ENCODE measurements at regions not wholly inside any gene's neighbourhood (a gene's known extent, or its start where the extent isn't known, plus 50 kb on each side); places are given as distances from the start of the nearest gene placed in this dataset.
"Not testable (repeated sequence)": the region's sequence is repeated elsewhere in the genome, so short reads cannot be mapped to it uniquely, and the experiment has no call there.

DNA sequence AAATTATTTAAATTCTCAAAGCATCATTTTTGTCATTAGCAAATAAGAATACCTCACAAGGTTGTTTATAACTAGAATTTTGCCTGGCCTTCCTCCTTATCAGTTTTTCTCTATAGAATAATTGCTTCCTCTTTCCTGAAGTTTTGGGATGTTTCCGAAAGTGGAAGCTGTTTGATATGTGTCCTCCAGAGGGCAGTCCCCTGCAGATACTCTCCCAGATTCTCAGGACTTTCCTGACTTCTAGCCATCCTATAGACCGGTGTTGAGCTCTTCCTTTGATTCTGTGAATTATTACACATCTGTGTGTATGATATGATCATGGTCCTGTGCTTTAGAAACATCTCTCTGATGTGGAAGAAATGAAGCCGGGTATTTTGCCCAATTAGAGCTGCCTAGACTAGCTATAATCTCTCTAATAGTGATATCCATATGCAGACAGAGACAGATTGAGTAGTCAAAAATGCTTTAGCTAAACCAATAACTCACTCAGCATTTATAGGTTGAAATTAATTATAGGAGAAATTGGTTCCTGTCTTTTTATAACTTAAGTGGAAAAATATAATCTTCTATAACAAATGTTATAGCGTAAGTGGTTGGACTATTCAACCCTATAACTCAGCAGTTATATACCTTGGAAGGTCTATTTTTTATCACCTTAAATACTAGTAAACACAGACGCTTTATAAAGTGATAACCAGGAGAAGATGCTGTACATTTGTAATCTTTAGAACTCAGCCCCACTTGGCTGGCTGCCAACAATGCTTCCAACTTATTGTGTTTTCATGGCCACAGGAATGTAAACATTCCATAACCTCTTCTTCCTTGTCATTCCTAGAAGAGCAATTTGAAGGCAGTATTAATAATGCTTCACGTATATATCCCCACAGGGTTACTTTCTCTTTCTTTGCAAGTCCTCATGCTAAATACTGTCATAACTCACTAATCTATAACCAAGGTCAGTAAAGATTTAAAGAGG, 201.0 kb upstream of the RXFP2 start:
- in situ Hi-C loops (cut with HindIII; ENCODE audit: low pct_unique_long_range_greater_than_20kb, low sequenced_read_pairs), result no loop called here

GRCh38 chr13:31540281-31540680, 199.0 kb upstream of the RXFP2 start:
- TF ChIP-seq JUND (IDR thresholded peaks at IDR 0.05; ENCODE audit: low read depth), result no peak
- in situ Hi-C loops (cut with HindIII; ENCODE audit: low pct_unique_long_range_greater_than_20kb, low sequenced_read_pairs), result no loop called here
- DNase-seq (ENCODE audit: low read depth in 1 of 2, low spot score in 1 of 2), result peak in 1 of 2 experiments; percentile 3

More for the DNA sequence above, 201.0 kb upstream of the RXFP2 start:
- no peak for TF ChIP-seq JUND (IDR thresholded peaks at IDR 0.05; ENCODE audit: low read depth)
- peak; percentile 4 to 45 for DNase-seq (ENCODE audit: low read depth in 1 of 2, low spot score in 1 of 2)

DNA sequence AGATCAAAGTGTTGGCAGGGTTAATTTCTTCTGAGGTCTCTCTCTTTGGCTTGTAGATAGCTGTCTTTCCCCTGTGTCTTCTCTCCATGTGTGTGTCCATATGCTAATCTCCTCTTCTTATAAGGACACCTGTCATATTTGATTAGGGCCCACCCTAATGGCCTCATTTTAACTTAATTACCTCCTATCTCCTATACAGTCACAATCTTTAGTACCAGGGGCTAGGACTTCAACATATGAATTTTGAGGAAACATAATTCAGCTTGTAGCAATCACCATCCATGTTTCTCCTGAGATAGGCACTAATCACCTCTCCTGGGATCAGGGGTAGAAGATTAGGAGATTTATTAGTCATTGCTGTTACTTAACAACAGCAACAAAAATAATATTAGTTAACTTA, 196.1 kb upstream of the RXFP2 start:
- in situ Hi-C loops (cut with HindIII; ENCODE audit: low pct_unique_long_range_greater_than_20kb, low sequenced_read_pairs), result no loop called here
- no peak for TF ChIP-seq JUND (IDR thresholded peaks at IDR 0.05; ENCODE audit: low read depth)

GRCh38 chr13:31545616-31546015, 193.7 kb upstream of the RXFP2 start:
- in situ Hi-C loops (cut with HindIII; ENCODE audit: low pct_unique_long_range_greater_than_20kb, low sequenced_read_pairs), result no loop called here
- no peak for TF ChIP-seq JUND (IDR thresholded peaks at IDR 0.05; ENCODE audit: low read depth)
- no peak for DNase-seq (ENCODE audit: low read depth in 1 of 2, low spot score in 1 of 2)

More for the DNA sequence above, 196.1 kb upstream of the RXFP2 start:
- no peak for DNase-seq (ENCODE audit: low read depth in 1 of 2, low spot score in 1 of 2)

GRCh38 chr13:31556376-31556775, 182.9 kb upstream of the RXFP2 start:
- in situ Hi-C loops (cut with HindIII; ENCODE audit: low pct_unique_long_range_greater_than_20kb, low sequenced_read_pairs), result no loop called here
- TF ChIP-seq JUND (IDR thresholded peaks at IDR 0.05; ENCODE audit: low read depth), result no peak
- DNase-seq (ENCODE audit: low read depth in 1 of 2, low spot score in 1 of 2), result no peak

DNA sequence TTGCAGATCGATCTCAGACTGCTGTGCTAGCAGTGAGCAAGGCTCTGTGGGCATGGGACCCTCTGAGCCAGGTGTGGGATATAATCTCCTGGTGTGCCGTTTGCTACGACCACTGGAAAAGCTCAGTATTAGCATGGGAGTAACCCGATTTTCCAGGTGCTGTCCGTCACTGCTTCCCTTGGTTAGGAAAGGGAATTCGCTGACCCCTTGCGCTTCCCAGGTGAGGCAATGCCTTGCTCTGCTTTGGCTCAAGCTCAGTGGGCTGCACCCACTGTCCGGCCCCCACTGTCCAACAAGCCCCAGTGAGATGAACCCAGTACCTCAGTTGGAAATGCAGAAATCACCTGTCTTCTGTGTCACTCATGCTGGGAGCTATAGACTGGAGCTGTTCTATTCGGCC, 155.1 kb upstream of the RXFP2 start:
- DNase-seq (ENCODE audit: low read depth in 1 of 2, low spot score in 1 of 2), result not testable (repeated sequence)

DNA sequence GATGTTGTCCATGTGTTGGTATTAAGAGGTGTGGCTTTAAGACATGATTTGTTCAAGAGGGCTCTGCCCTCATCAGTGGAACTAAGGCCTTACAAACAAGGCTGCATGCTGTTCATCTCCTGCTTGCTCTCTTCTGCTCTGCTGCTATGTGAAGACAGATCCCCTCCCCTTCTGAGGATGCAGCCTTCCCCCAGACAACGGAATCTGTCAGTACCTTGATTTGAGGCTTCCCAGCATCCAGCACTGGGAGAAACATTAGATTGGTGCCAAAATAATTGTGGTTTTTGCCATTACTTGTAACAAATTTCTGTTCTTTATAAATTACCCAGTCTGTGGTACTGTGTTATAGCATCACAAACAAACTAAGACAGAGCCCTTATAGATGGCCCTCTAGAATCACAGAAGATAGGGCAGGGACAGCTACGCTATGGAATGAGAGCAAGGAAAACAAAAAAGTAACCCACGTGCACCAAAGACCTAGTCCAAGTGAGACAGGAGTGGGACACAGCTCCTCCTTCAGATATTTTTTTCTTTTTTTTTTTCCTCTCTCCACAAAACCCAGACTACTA, 151.5 kb upstream of the RXFP2 start:
- DNase-seq (ENCODE audit: low read depth in 1 of 2, low spot score in 1 of 2), result no peak
- in situ Hi-C loops (cut with HindIII; ENCODE audit: low pct_unique_long_range_greater_than_20kb, low sequenced_read_pairs), result no loop called here
- TF ChIP-seq JUND (IDR thresholded peaks at IDR 0.05; ENCODE audit: low read depth), result no peak

More for the DNA sequence above, 155.1 kb upstream of the RXFP2 start:
- in situ Hi-C loops (cut with HindIII; ENCODE audit: low pct_unique_long_range_greater_than_20kb, low sequenced_read_pairs), result not testable (repeated sequence)

GRCh38 chr13:31588316-31588715, 151.0 kb upstream of the RXFP2 start:
- DNase-seq (ENCODE audit: low read depth in 1 of 2, low spot score in 1 of 2), result no peak
- in situ Hi-C loops (cut with HindIII; ENCODE audit: low pct_unique_long_range_greater_than_20kb, low sequenced_read_pairs), result no loop called here
- TF ChIP-seq JUND (IDR thresholded peaks at IDR 0.05; ENCODE audit: low read depth), result no peak

GRCh38 chr13:31588893-31589292, 150.4 kb upstream of the RXFP2 start:
- in situ Hi-C loops (cut with HindIII; ENCODE audit: low pct_unique_long_range_greater_than_20kb, low sequenced_read_pairs), result no loop called here
- TF ChIP-seq JUND (IDR thresholded peaks at IDR 0.05; ENCODE audit: low read depth), result no peak
- DNase-seq (ENCODE audit: low read depth in 1 of 2, low spot score in 1 of 2), result no peak

- no peak for TF ChIP-seq JUND (IDR thresholded peaks at IDR 0.05; ENCODE audit: low read depth)
- DNase-seq (ENCODE audit: low read depth in 1 of 2, low spot score in 1 of 2), result no peak
- in situ Hi-C loops (cut with HindIII; ENCODE audit: low pct_unique_long_range_greater_than_20kb, low sequenced_read_pairs), result no loop called here
These were observed 147.6 kb upstream of the RXFP2 start for GRCh38 chr13:31591642-31592233.

- TF ChIP-seq JUND (IDR thresholded peaks at IDR 0.05; ENCODE audit: low read depth), result no peak
- DNase-seq (ENCODE audit: low read depth in 1 of 2, low spot score in 1 of 2), result no peak
- in situ Hi-C loops (cut with HindIII; ENCODE audit: low pct_unique_long_range_greater_than_20kb, low sequenced_read_pairs), result no loop called here
These were observed 145.3 kb upstream of the RXFP2 start for GRCh38 chr13:31594056-31594455.

DNA sequence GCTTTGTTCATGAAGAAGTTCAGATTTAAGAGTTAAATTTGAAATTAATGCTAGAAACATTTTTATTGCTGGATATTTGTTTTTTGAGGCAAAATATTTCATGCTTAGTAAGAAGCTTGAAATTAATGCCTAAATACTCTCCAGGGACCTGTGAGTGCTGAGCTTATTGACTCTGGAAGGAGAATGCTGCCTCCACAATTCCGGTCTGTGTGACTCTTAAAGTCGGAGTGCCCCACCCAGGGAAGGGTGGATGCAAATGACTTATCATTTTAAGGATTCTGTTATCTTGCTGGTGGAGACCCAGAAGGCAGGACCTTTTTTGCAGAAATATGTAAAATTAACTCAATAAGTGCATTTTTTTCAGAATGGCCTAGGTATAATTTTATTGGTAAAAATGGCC, 143.8 kb upstream of the RXFP2 start:
- in situ Hi-C loops (cut with HindIII; ENCODE audit: low pct_unique_long_range_greater_than_20kb, low sequenced_read_pairs), result no loop called here

DNA sequence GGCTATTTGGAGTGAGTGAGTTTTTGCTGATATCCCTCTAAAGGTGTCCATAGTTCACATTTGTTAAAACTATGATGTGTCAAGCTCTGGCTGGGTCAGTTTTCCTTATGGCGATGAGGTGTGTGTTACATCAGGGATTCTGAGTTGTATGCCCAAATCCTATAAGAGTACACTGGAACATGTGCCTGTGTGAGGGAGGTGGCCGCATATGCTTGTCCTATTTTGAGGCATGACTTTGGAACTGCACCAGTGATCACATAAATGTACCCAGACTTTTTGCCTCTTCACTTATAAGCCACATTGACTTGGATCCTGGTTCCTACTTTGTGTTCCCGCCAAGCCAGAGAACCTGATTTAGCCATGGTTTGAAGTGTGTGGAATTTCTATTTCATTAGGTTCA, 140.3 kb upstream of the RXFP2 start:
- no peak for TF ChIP-seq JUND (IDR thresholded peaks at IDR 0.05; ENCODE audit: low read depth)
- DNase-seq (ENCODE audit: low read depth in 1 of 2, low spot score in 1 of 2), result no peak
- in situ Hi-C loops (cut with HindIII; ENCODE audit: low pct_unique_long_range_greater_than_20kb, low sequenced_read_pairs), result no loop called here

More for the DNA sequence above, 143.8 kb upstream of the RXFP2 start:
- TF ChIP-seq JUND (IDR thresholded peaks at IDR 0.05; ENCODE audit: low read depth), result no peak
- no peak for DNase-seq (ENCODE audit: low read depth in 1 of 2, low spot score in 1 of 2)
